ELR (cell line): ENCODE measurements at regions not wholly inside any gene's neighbourhood (a gene's known extent, or its start where the extent isn't known, plus 50 kb on each side); places are given as distances from the start of the nearest gene placed in this dataset.
"Not testable (repeated sequence)": the region's sequence is repeated elsewhere in the genome, so short reads cannot be mapped to it uniquely, and the experiment has no call there.

ENCODE experiments used
- DNase-seq: peaks from one replicate; pipeline ENCODE4 v3.0.0-alpha.2; 2015; ENCODE audit warnings: low read depth

GRCh38 chr5:72760259-72760658, 56.2 kb upstream of the TNPO1 start:
- DNase-seq: peak; percentile 50

- DNase-seq: no peak
These were observed 63.6 kb upstream of the TNPO1 start for GRCh38 chr5:72752909-72753308.

- no peak for DNase-seq
These were observed 67.0 kb upstream of the TNPO1 start for GRCh38 chr5:72749362-72749997.

- DNase-seq: no peak
These were observed 68.6 kb upstream of the TNPO1 start for GRCh38 chr5:72747826-72748225.

GRCh38 chr5:72746736-72747135, 69.7 kb upstream of the TNPO1 start:
- DNase-seq: no peak

GRCh38 chr5:72744136-72744535, 72.3 kb upstream of the TNPO1 start:
- DNase-seq: no peak

- no peak for DNase-seq
These were observed 74.7 kb upstream of the TNPO1 start for GRCh38 chr5:72741805-72742204.

GRCh38 chr5:72733810-72734209, 82.7 kb upstream of the TNPO1 start:
- DNase-seq: no peak

GRCh38 chr5:72723581-72723980, 92.9 kb upstream of the TNPO1 start:
- DNase-seq: peak; percentile 10

GRCh38 chr5:72722792-72723452, 93.5 kb upstream of the TNPO1 start:
- no peak for DNase-seq

GRCh38 chr5:72721844-72722243, 94.6 kb upstream of the TNPO1 start:
- no peak for DNase-seq

GRCh38 chr5:72720205-72720604, 96.3 kb upstream of the TNPO1 start:
- DNase-seq: no peak

- DNase-seq: no peak
These were observed 105.1 kb upstream of the TNPO1 start for GRCh38 chr5:72711351-72711750.

- DNase-seq: no peak
These were observed 107.1 kb upstream of the TNPO1 start for GRCh38 chr5:72709341-72709740.

- no peak for DNase-seq
These were observed 111.3 kb upstream of the TNPO1 start for GRCh38 chr5:72705178-72705577.

GRCh38 chr5:72703876-72704275, 112.6 kb upstream of the TNPO1 start:
- DNase-seq: no peak

- no peak for DNase-seq
These were observed 113.5 kb upstream of the TNPO1 start for GRCh38 chr5:72702881-72703434.

GRCh38 chr5:72702105-72702504, 114.4 kb upstream of the TNPO1 start:
- not testable (repeated sequence) for DNase-seq

- no peak for DNase-seq
These were observed 118.0 kb upstream of the TNPO1 start for GRCh38 chr5:72698481-72698880.

- no peak for DNase-seq
These were observed 118.8 kb upstream of the TNPO1 start for GRCh38 chr5:72697622-72698021.

GRCh38 chr5:72695659-72696058, 120.8 kb upstream of the TNPO1 start:
- no peak for DNase-seq

GRCh38 chr5:72694856-72695255, 121.6 kb upstream of the TNPO1 start:
- DNase-seq: no peak

- DNase-seq: no peak
These were observed 122.8 kb upstream of the TNPO1 start for GRCh38 chr5:72693546-72694205.
